HG03442 (cell line): ENCODE measurements at regions not wholly inside any gene's neighbourhood (a gene's known extent, or its start where the extent isn't known, plus 50 kb on each side); places are given as distances from the start of the nearest gene placed in this dataset.

Experiments used
- ATAC-seq: cut with Tn5 transposase; IDR thresholded peaks from one replicate; pipeline ENCODE4 v1.9.1; 2021; ENCODE audit warnings: mild to moderate bottlenecking, moderate library complexity; ENCODE audit not compliant: unreplicated experiment

GRCh38 chr4:138927072-138927471, 88.5 kb upstream of the NOCT start:
- ATAC-seq, result no peak

GRCh38 chr4:138925495-138925894, 90.1 kb upstream of the NOCT start:
- ATAC-seq, result no peak

- ATAC-seq, result peak; percentile 87
Measured at GRCh38 chr4:138919094-138919936, 96.3 kb upstream of the NOCT start.

- ATAC-seq, result no peak
Measured at GRCh38 chr4:138918169-138918869, 97.3 kb upstream of the NOCT start.

GRCh38 chr4:138916763-138917162, 98.8 kb upstream of the NOCT start:
- no peak for ATAC-seq

DNA sequence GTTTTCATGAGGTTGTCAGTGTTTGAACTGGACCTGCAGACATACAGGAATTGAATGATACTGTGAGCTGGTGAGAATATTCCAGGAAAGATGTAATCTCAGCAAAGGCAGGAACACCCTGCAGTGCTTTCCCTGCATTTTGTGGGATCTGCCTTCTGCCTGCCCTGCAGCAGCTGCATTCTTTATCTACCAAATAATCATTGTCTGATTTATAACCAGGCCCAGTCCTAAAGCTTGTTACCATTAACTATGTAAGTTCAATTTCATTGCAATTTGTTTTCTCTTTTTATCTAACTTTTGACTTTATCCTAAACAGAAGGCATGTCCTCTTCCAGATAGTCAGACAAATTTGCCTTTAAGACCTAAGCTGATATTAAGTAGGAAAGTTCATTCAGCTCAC, 99.8 kb upstream of the NOCT start:
- no peak for ATAC-seq

DNA sequence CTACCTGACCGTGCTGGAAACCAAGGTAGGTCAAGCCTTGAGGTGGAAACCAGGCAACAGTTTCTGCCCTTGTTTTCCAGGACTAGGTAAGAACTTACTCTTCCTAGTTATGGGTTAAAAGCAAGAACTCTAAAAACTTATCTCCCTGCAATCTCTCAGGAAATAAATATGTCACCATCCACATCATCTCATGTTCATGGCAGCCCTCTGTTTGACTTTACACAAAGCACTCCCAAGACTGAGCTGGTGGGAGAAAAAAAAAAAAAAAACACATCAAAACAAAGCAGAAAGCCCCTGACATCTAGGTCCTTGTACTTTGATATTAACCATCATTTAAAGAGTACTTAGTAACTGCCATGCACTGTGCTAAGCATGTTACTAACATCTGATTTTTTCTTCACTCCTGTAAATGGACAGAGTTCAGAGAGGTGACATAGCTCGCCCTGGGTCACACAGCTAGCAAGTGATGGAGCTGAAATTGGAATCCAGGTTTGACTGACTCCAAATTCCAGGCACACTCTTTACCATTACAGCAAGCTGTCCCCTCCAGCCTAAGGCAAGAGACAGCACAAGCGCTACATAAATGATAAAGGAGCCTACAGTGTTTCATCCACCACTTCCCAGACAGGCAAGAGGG, 102.8 kb upstream of the NOCT start:
- no peak for ATAC-seq

- ATAC-seq, result no peak
Measured at GRCh38 chr4:138911909-138912703, 103.5 kb upstream of the NOCT start.

DNA sequence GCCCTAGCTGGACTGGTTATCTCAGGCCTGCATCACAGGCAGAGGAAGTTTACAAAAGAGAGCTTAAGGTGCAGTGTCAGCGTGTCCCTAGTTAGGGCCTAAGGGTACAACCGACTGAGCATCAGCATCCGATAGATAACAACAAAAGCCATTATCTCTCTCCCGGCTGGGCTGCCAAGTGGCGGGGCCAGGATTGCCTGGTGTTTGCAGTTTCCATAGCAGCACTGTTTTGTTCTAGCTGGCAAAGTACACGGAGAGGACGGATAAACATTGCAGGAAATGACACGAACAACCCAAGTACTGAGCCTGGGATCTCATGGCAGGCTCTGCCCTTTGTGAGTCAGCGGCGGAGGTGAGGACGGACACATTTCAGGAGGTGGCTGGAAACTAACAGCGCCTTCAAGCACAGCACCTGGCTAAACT, 104.7 kb upstream of the NOCT start:
- ATAC-seq, result no peak

DNA sequence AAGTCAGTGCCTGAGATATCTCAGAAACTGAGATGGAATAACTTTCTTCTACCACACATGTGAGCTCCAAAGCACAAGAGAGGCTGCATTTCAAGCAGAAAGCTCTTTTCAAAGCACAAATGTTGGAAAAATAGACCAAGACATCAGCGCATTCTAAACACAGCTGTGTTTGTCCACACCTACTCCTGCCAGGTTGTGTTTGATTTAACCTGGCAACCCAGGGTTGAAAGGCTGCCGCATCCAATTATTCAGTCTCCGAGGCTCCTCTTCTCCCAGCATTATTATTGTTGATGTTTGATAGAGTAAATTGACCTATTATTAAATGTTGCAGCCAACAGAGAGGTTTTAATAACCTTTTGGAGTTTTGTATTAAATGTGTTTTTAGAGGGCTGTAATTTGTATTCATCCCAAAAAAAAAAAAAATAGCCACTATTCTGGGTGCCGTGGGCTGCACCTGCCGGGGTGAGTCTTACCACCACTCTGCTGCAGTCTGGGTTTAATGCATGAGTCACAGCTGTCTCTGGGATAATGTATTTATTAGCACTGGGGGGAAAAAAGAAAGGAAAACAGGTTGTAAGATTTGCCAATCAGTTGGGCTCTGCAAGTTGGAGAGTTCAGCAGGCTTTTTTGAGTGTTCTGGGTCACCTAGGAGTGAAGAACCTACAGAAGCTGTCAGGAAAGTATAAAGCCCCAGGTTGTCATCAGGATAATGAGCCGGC, 105.2 kb upstream of the NOCT start:
- no peak for ATAC-seq

GRCh38 chr4:138909587-138909986, 106.0 kb upstream of the NOCT start:
- ATAC-seq, result no peak

DNA sequence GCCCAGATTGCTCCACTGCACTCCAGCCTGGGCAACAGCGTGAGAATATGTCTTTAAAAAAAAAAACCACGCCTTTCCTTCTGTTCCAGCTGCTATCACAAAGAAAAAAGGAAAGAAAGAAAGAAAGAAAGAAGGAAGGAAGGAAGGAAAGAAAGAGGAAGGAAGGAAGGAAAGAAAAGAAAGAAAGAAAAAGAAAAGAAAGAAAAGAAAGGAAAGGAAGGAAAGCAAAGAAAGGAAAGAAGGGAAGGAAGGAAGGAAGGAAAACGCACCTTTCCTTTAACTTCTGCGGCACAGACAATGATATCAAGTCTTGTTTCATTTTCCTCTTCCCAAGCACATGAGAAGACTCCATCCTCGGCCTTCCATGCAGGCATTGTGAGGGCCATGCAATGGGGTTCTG, 107.4 kb upstream of the NOCT start:
- no peak for ATAC-seq

DNA sequence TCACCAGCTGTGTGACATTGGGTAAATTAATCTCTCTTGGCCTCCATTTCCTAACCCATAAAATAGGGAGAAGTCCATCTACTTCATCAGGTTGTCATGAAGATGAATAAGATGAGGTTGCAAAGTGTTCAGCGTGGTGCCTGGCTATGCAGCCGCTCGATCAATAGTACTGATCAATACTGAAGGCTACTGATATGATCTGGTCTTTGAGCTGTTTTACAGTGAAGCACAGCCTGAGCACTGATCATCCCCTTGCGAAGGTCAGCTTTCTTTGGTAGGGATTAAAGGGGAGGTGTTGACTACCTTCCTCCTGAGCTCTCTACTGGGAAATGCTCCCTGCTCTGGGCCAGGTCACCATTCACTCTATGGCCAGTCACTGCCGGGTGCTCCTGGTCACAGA, 108.4 kb upstream of the NOCT start:
- ATAC-seq, result no peak

DNA sequence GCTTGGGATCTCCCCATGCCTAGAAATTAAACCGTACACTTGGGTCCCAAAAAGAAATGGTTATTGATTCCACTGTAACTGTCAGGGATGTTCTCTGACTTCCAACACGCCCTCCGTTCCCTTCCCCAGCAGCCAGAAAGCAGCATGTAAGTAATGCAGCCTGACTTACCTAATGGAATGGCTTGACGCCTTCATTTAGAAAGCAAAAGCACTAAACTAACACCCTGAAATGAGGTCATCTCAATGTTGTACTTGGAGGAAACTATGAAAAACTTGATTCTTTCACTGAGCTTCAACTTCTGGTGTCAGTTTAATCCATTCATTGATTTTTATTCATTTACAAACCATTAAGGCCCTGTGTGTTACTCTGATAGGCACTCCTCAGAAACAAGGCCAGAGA, 110.8 kb upstream of the NOCT start:
- no peak for ATAC-seq

DNA sequence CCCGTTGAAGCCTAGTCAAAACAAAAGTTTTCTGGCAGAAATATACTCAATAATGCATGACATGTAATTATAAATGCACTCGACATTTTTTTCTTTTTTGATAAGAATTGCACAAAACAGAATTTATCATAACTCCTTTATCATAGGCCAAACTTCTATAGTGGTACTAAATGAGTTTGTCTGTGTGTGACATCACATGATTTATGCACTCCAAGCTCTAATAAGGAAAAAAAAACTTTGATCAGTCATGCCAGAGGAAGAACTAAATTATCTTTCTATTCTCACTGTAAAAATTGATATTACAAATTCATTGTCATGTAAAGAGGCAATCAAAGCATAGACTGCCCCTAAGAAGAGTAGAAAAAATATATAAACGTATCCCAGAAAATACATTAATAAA, 112.4 kb upstream of the NOCT start:
- ATAC-seq, result no peak

GRCh38 chr4:138902705-138903104, 112.9 kb upstream of the NOCT start:
- ATAC-seq, result no peak

DNA sequence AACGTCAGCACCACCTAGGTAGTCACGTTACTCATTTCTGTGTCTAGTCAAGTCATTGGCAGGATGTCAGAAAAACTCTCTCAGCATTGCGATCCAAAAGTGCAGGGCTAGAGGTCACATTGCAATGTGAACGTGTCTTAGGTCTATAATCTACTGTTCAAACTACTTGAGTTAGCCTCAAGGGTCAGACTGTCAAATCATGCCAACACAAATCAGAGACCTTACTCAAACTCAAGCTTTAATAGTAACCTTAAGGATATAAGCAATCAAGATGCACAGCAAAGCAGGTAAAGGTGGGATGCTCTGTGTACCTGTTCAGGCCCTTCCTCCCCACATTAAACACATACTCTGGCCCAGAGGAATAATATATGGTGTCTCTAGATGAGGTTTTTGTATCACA, 114.4 kb upstream of the NOCT start:
- no peak for ATAC-seq

DNA sequence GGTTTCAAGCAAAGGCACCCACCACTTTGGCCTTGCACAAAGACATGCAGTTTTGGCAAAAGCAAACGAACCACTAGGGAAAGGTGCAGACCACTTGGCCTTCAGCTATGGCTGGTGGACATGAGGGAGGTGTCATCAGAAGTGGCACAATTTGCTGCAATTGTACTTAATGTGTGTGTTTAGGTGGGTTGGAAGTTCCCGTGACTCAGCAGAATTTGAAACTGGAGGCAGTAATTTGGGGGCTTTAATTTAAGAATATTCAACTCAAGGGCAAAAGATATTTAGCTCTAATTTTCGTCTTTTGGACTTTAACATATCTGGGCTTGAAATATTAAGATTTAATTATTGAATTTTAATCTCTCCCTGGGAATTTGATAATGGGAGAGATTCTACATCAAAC, 115.6 kb upstream of the NOCT start:
- ATAC-seq, result no peak

DNA sequence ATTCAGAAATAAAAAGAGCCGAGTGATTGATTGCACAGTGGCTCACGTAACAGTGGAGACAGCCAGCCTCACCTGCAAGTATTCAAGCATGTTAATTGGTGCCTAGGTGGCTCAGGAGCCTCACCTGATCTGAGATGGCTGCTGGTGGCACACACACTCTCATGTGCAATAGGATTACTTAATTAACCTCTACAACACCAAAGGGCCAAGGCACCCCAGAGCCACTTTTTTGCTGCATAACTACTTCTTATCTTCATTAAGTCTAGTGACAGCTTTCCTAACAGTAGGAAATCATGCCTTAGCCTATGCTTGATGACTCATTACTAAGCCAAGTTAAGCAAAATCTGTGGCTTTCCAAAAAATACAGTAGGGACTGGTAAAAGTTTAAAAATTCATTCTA, 117.3 kb upstream of the NOCT start:
- no peak for ATAC-seq

GRCh38 chr4:138897811-138898226, 117.8 kb upstream of the NOCT start:
- ATAC-seq, result no peak
